H1 (cell line): ENCODE measurements at regions not wholly inside any gene's neighbourhood (a gene's known extent, or its start where the extent isn't known, plus 50 kb on each side); places are given as distances from the start of the nearest gene placed in this dataset.

Experiments used
- BACH1 ChIP-seq: IDR thresholded peaks from 2 replicates; pipeline ENCODE4 v1.6.1; 2012; ENCODE audit warnings: low read length, improper control_type of control experiment
- CHD7 ChIP-seq: fragments of 300-600 bp; sonication (generic); IDR thresholded peaks from 2 replicates; pipeline ENCODE4 v1.7.1; 2012; ENCODE audit warnings: low read length, moderate library complexity, mild to moderate bottlenecking, inconsistent platforms; ENCODE audit not compliant: insufficient replicate concordance
- CREB1 ChIP-seq: IDR thresholded peaks from 2 replicates; pipeline ENCODE4 v1.6.1; 2012; ENCODE audit warnings: inconsistent platforms
- CTBP2 ChIP-seq: IDR thresholded peaks from 2 replicates; pipeline ENCODE4 v1.7.0; 2011; ENCODE audit warnings: borderline replicate concordance, mild to moderate bottlenecking, moderate library complexity, mixed read lengths, low read length; ENCODE audit not compliant: insufficient read depth, insufficient read length
- CTCF ChIP-seq, 3 experiments: IDR thresholded peaks; 1 replicate in 2 of 3; 2 replicates in 1 of 3; pipeline versions ENCODE4 v1.5.1 to v1.6.1; 2011; ENCODE audit warnings: low read length in 3 of 3, mild to moderate bottlenecking in 3 of 3, inconsistent platforms in 2 of 3, low read depth in 1 of 3, moderate library complexity in 1 of 3; ENCODE audit not compliant: insufficient read depth in 1 of 3; ENCODE audit errors: control extremely low read depth in 1 of 3
- MAX ChIP-seq: IDR thresholded peaks from 2 replicates; pipeline ENCODE4 v1.6.1; 2012; ENCODE audit warnings: inconsistent platforms
- PHF8 ChIP-seq: fragments of 200-600 bp; sonication (generic); conservative IDR thresholded peaks from 2 replicates; pipeline ENCODE4 v1.7.1; 2012; ENCODE audit warnings: low read depth, mild to moderate bottlenecking, inconsistent platforms, low read length, moderate library complexity
- SP1 ChIP-seq: IDR thresholded peaks from 2 replicates; pipeline ENCODE4 v1.6.1; 2011; ENCODE audit warnings: low read depth, low read length
- SP2 ChIP-seq: IDR thresholded peaks from 2 replicates; pipeline ENCODE4 v1.6.1; 2012; ENCODE audit warnings: mild to moderate bottlenecking, low read length, inconsistent platforms
- SRF ChIP-seq: IDR thresholded peaks from 2 replicates; pipeline ENCODE4 v1.6.1; 2011; ENCODE audit warnings: mild to moderate bottlenecking, low read depth, low read length, moderate library complexity

GRCh38 chr6:140007525-140007924, 633.1 kb upstream of the CITED2 start (continued):
- TF ChIP-seq CHD7, result no peak
- no peak for TF ChIP-seq BACH1
- TF ChIP-seq CTBP2, result no peak
- TF ChIP-seq MAX, result no peak
- no peak for TF ChIP-seq PHF8
- no peak for TF ChIP-seq SP2
- no peak for TF ChIP-seq SRF
- no peak for TF ChIP-seq CREB1
- TF ChIP-seq CTCF (IDR thresholded peaks at IDR 0.05; ENCODE audit: control extremely low read depth in 1 of 3, insufficient read depth in 1 of 3, low read depth in 1 of 3, low read length in 3 of 3), result no peak
- no peak for TF ChIP-seq SP1
